ENCODE measurements at regions not wholly inside any gene's neighbourhood (a gene's known extent, or its start where the extent isn't known, plus 50 kb on each side); places are given as distances from the start of the nearest gene placed in this dataset.

DNA sequence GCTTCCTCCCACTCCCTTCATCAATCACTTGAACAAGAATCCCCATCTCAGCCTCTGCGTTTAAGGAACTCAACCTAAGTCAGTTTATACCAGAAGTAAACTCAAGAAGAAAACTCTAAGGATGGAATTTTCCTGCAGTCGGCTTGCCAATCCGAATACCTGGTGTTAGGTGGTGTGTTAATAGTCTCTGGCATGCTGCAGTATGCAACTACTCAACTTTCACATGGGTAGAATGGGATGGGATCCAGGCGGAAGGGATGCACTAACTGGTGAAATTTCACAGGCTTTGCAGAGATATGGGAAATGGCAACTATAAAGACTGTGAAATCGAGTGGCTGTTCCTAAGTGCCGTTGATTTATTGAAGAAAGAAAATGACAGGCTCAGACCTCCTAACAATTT, 560.6 kb downstream of the TLE1 start:
- DNase-seq: no peak
- Histone ChIP-seq H3K9me3 (ENCODE audit: severe bottlenecking) (no peaks in the 10 kb centered on the region), H3K27ac (no peak overlapping the region), H3K36me3 (no peaks in the 10 kb centered on the region), H3K27me3 (ENCODE audit: insufficient read depth, low read depth, severe bottlenecking) (no peaks in the 10 kb centered on the region), H3K4me3 (ENCODE audit: low read depth, low read length) (no peak overlapping the region)
- TF ChIP-seq CTCF (IDR thresholded peaks at IDR 0.05; ENCODE audit: low read depth, low read length): no peak

DNA sequence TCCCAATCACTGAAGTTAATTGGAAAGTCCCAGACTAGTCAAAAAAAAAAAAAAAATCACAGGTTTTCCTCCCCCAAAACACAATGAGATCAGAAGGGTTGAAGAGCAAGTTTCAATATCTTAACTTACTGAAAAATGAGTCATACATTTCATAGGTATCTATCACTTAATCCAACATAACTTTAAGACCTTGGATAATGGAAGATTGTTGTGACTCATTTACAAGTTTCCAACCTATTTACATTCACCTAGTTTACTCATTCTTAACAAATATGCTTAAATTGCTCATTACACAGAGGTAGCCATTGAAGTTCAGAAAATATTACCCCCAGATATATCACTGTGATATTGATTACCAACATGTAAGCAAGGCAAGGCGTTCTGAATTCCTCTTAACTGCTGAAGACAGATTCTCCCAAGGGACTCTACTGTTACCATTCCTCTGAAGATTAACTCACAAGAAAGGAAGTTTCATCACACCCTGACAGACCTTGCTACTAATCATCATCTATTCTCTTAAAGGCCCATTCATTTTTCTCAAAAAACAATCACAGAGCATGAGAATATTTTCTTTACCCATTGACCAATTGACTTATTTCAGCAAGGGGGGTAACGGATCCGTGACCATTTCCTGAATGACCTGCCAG, 563.8 kb downstream of the TLE1 start:
- Histone ChIP-seq H3K27ac (no peak overlapping the region), H3K9me3 (ENCODE audit: severe bottlenecking) (no peaks in the 10 kb centered on the region), H3K36me3 (no peaks in the 10 kb centered on the region), H3K4me3 (ENCODE audit: low read depth, low read length) (no peak overlapping the region), H3K27me3 (ENCODE audit: insufficient read depth, low read depth, severe bottlenecking) (no peaks in the 10 kb centered on the region)
- no peak for TF ChIP-seq CTCF (IDR thresholded peaks at IDR 0.05; ENCODE audit: low read depth, low read length)
- no peak for DNase-seq

GRCh38 chr9:81123526-81123925, 565.8 kb downstream of the TLE1 start:
- TF ChIP-seq CTCF (IDR thresholded peaks at IDR 0.05; ENCODE audit: low read depth, low read length): no peak
- Histone ChIP-seq H3K27me3 (ENCODE audit: insufficient read depth, low read depth, severe bottlenecking) (no peaks in the 10 kb centered on the region), H3K9me3 (ENCODE audit: severe bottlenecking) (no peaks in the 10 kb centered on the region), H3K27ac (no peak overlapping the region), H3K4me3 (ENCODE audit: low read depth, low read length) (no peak overlapping the region), H3K36me3 (no peaks in the 10 kb centered on the region)
- DNase-seq: no peak

- no peak for DNase-seq
- no peak overlapping the region for H3K27ac ChIP-seq
- H3K27me3 ChIP-seq (ENCODE audit: insufficient read depth, low read depth, severe bottlenecking): no peaks in the 10 kb centered on the region
- no peaks in the 10 kb centered on the region for H3K9me3 ChIP-seq (ENCODE audit: severe bottlenecking)
- no peaks in the 10 kb centered on the region for H3K36me3 ChIP-seq
- H3K4me3 ChIP-seq (ENCODE audit: low read depth, low read length): no peak overlapping the region
- TF ChIP-seq CTCF (IDR thresholded peaks at IDR 0.05; ENCODE audit: low read depth, low read length): no peak
Measured at GRCh38 chr9:81122749-81123148, 566.6 kb downstream of the TLE1 start.

- DNase-seq: no peak
- Histone ChIP-seq H3K9me3 (ENCODE audit: severe bottlenecking) (no peaks in the 10 kb centered on the region), H3K4me3 (ENCODE audit: low read depth, low read length) (no peak overlapping the region), H3K27ac (no peak overlapping the region), H3K36me3 (no peaks in the 10 kb centered on the region), H3K27me3 (ENCODE audit: insufficient read depth, low read depth, severe bottlenecking) (no peaks in the 10 kb centered on the region)
- no peak for TF ChIP-seq CTCF (IDR thresholded peaks at IDR 0.05; ENCODE audit: low read depth, low read length)
Measured at GRCh38 chr9:81119591-81119990, 569.8 kb downstream of the TLE1 start.

GRCh38 chr9:81118416-81118815, 570.9 kb downstream of the TLE1 start:
- Histone ChIP-seq H3K4me3 (ENCODE audit: low read depth, low read length) (no peak overlapping the region), H3K36me3 (no peaks in the 10 kb centered on the region), H3K9me3 (ENCODE audit: severe bottlenecking) (no peaks in the 10 kb centered on the region), H3K27me3 (ENCODE audit: insufficient read depth, low read depth, severe bottlenecking) (no peaks in the 10 kb centered on the region), H3K27ac (no peak overlapping the region)
- no peak for TF ChIP-seq CTCF (IDR thresholded peaks at IDR 0.05; ENCODE audit: low read depth, low read length)
- DNase-seq: no peak

All from WERI-Rb-1 (cell line).